Ishikawa (cell line): ENCODE measurements at regions not wholly inside any gene's neighbourhood (a gene's known extent, or its start where the extent isn't known, plus 50 kb on each side); places are given as distances from the start of the nearest gene placed in this dataset.

Source experiments
- CEBPB ChIP-seq: IDR thresholded peaks from 2 replicates; pipeline ENCODE4 v1.6.1; 2012
- CREB1 ChIP-seq: IDR thresholded peaks from 2 replicates; pipeline ENCODE4 v1.6.1; 2012; ENCODE audit warnings: low read depth
- EGR1 ChIP-seq: IDR thresholded peaks from 2 replicates; pipeline ENCODE4 v1.6.1; 2012
- EP300 ChIP-seq: IDR thresholded peaks from 2 replicates; pipeline ENCODE4 v1.6.1; 2012; ENCODE audit warnings: borderline replicate concordance
- FOXM1 ChIP-seq: IDR thresholded peaks from 2 replicates; pipeline ENCODE4 v1.6.1; 2012; ENCODE audit warnings: low read depth, borderline replicate concordance
- NFIC ChIP-seq: IDR thresholded peaks from 2 replicates; pipeline ENCODE4 v1.6.1; 2012
- RAD21 ChIP-seq: IDR thresholded peaks from 2 replicates; pipeline ENCODE4 v1.6.1; 2012; ENCODE audit warnings: low read depth
- REST ChIP-seq: IDR thresholded peaks from 2 replicates; pipeline ENCODE4 v1.6.1; 2012; ENCODE audit warnings: low read depth, mild to moderate bottlenecking
- TAF1 ChIP-seq: IDR thresholded peaks from 2 replicates; pipeline ENCODE4 v1.6.1; 2012; ENCODE audit warnings: low read depth, mild to moderate bottlenecking
- TCF12 ChIP-seq: IDR thresholded peaks from 2 replicates; pipeline ENCODE4 v1.6.1; 2012; ENCODE audit warnings: low read depth
- TEAD4 ChIP-seq: IDR thresholded peaks from 2 replicates; pipeline ENCODE4 v1.6.1; 2012
- USF1 ChIP-seq: IDR thresholded peaks from 2 replicates; pipeline ENCODE4 v1.6.1; 2012
- YY1 ChIP-seq: IDR thresholded peaks from 2 replicates; pipeline ENCODE4 v1.6.1; 2012; ENCODE audit warnings: low read depth
- ZBTB7A ChIP-seq: IDR thresholded peaks from 2 replicates; pipeline ENCODE4 v1.6.1; 2012; ENCODE audit warnings: low read depth
- TF ChIP-seq, protein P1 (sequence below): IDR thresholded peaks from 2 replicates; pipeline ENCODE4 v1.6.1; 2012

GRCh38 chr9:78860801-78861475, 564.0 kb downstream of the PSAT1 start:
- TF ChIP-seq, protein P1, sequence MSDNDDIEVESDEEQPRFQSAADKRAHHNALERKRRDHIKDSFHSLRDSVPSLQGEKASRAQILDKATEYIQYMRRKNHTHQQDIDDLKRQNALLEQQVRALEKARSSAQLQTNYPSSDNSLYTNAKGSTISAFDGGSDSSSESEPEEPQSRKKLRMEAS, result no peak
- no peak for TF ChIP-seq REST

GRCh38 chr9:78863531-78863930, 566.6 kb downstream of the PSAT1 start:
- TF ChIP-seq CEBPB (no peak), TCF12 (no peak), USF1 (no peak), YY1 (no peak), TAF1 (no peak)
- TF ChIP-seq, protein P1, result no peak

DNA sequence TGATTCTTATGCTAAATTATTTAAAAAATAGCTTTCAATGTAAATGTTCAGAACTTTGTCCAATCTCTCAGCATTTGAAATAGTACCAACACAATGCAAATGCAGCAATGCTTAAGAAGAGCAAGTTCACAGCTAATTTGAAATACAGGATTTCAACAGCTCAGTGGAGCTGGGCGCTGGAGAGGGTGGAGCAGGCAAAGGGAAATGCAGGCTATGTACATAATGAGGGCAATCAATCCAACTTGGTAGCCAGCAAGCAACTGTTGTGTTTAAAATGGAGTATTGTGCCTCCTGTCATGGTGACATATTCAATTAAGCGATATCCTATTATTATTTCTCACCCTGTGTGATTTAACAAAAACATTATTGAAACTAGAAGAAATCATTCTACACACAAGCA, 568.8 kb downstream of the PSAT1 start:
- TF ChIP-seq USF1 (no peak), CREB1 (no peak), EP300 (no peak), TEAD4 (no peak), TAF1 (no peak), CEBPB (no peak), ZBTB7A (no peak), RAD21 (no peak), REST (no peak), FOXM1 (no peak), YY1 (no peak), NFIC (no peak)
- TF ChIP-seq, protein P1, result no peak

- TF ChIP-seq ZBTB7A (no peak), TEAD4 (peak; percentile 21; the same call in 1 of the 2 replicates), EGR1 (no peak), NFIC (no peak), FOXM1 (no peak), REST (no peak), TAF1 (no peak), RAD21 (no peak), CEBPB (no peak), CREB1 (no peak), YY1 (no peak), TCF12 (no peak), EP300 (peak; percentile 28; the same call in 1 of the 2 replicates), USF1 (no peak)
Observed at GRCh38 chr9:78866207-78867132, 569.5 kb downstream of the PSAT1 start.
